PFSK-1 (cell line): ENCODE measurements at regions not wholly inside any gene's neighbourhood (a gene's known extent, or its start where the extent isn't known, plus 50 kb on each side); places are given as distances from the start of the nearest gene placed in this dataset.

Source experiments
- POLR2AphosphoS5 ChIP-seq: IDR thresholded peaks from 2 replicates; pipeline ENCODE4 v1.6.1; 2012; ENCODE audit warnings: low read depth, mild to moderate bottlenecking, control low read depth, low read length, moderate library complexity
- TAF1 ChIP-seq: IDR thresholded peaks from 2 replicates; pipeline ENCODE4 v1.6.1; 2012; ENCODE audit warnings: low read length, control low read depth, borderline replicate concordance; ENCODE audit not compliant: insufficient read depth

GRCh38 chr2:10242998-10243925 lies 59.4 kb upstream of the HPCAL1 start:
- TF ChIP-seq POLR2AphosphoS5 (no peak), TAF1 (no peak)
